HG03196 (cell line): ENCODE measurements at regions not wholly inside any gene's neighbourhood (a gene's known extent, or its start where the extent isn't known, plus 50 kb on each side); places are given as distances from the start of the nearest gene placed in this dataset.

Experiments used
- ATAC-seq: cut with Tn5 transposase; IDR thresholded peaks from one replicate; pipeline ENCODE4 v1.9.1; 2021; ENCODE audit not compliant: unreplicated experiment

DNA sequence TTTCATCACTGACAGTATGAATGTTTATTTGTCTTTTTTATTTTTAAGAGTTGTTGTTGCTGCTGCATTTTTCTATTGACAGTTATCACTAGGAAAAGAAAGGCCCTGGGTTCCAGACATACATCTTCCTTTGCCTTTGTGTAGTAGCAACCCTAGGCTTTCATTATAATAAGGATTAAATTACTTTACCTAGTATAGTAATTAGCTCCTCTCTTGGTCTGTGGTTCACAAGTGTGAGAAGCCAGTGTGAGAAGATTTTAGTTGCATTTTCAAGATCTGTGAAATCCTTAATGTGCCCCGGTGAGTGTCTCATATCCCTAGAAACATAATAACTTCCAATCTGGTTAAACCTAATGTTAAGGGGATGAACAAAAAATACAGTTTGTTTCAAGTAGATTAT is 799.3 kb upstream of the MAP3K7 start:
- ATAC-seq, result no peak

- no peak for ATAC-seq
These were observed 796.3 kb upstream of the MAP3K7 start for GRCh38 chr6:91383207-91383606.

- no peak for ATAC-seq
These were observed 789.8 kb upstream of the MAP3K7 start for GRCh38 chr6:91376686-91377085.

DNA sequence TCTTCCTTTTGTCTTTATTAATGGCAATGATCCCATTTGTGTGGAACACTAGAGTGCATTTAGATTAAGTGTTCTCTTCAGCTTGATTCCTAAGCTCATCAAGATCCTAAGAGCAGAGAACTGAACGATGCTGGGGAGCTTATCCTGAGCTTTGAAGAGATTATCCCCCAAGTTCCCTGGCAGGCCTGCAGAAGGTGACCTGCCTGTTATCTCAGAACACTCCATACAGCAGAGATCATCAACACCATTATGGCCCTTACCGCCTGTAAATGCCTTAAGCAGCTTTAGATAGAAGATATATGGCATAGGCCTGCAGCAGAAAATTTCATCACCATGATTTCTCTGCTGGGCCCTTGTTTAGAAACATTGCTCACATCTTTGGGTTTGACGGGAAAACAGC is 779.9 kb upstream of the MAP3K7 start:
- no peak for ATAC-seq

- ATAC-seq, result no peak
These were observed 772.1 kb upstream of the MAP3K7 start for GRCh38 chr6:91358986-91359385.

DNA sequence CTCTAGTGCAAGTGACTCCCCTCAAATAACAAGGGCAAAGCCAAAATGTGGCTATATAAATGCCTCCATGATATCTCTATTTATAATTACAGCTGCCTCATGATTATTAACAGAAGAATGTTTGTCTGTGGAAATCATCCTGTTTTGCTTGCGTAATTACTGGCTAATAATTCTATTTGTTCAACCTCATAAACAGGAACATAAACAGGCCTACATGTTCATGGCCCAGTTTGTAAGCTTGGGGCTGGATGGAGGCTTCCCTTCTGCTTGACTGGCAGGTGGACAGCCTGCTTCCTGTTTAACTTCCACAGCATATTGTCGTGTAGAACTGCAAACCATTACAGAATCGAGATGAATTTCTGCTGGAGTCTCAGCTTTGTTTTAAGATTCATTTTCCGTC is 766.0 kb upstream of the MAP3K7 start:
- ATAC-seq, result no peak

- no peak for ATAC-seq
These were observed 765.4 kb upstream of the MAP3K7 start for GRCh38 chr6:91352321-91352720.

DNA sequence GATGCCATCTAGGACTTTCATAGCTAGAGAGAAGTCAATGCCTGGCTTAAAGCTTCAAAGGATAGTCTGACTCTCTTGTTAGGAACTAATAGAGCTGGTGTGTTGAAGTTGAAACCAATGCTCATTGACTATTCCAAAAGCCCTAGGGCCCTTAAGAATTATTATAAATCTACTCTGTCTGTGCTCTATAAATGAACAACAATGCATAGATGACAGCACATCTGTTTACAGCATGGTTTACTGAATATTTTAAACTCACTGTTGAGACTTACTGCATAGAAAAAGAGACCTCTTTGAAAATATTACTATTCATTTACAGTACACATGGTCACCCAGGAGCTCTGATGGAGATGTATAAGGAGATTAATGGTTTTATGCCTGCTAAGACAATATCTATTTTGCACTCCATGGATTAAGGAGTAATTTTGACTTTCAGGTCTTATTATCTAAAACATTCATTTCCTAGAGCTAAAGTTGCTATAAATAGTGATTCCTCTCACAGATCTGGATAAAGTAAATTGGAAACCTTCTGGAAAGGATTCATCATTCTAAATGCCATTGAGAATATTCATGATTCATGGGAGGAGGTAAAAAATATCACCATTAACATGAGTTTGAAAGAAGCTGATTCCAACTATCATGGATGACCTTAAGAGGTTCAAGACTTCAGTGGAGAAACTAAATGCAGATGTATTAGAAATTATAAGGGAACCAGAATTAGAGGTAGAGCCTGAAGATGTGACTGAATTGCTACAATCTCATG is 763.5 kb upstream of the MAP3K7 start:
- no peak for ATAC-seq

- no peak for ATAC-seq
These were observed 754.6 kb upstream of the MAP3K7 start for GRCh38 chr6:91341473-91341872.

DNA sequence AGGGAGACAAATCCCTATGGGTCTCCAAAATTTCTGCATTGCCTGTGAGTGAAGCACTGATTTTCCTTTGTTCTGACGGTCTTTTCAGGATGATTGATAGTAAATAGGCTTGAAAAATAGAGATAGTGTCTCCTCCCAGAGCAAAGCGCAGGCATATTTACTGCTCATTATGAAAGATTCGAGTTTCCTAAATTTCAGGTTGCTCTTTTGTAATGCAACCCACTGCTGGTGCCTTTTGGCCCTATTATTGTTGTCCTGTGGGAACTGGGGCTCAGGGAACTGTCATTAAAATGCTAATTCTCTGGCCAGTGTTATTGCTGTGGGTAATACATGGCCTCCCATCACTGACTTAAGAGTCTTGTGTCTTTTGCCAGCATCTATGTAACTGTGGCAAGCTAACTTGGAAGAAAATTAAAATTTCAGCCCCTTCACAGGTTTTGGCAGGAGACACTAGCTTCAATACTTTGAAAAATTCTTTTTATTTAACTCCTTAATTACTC is 754.1 kb upstream of the MAP3K7 start:
- no peak for ATAC-seq

DNA sequence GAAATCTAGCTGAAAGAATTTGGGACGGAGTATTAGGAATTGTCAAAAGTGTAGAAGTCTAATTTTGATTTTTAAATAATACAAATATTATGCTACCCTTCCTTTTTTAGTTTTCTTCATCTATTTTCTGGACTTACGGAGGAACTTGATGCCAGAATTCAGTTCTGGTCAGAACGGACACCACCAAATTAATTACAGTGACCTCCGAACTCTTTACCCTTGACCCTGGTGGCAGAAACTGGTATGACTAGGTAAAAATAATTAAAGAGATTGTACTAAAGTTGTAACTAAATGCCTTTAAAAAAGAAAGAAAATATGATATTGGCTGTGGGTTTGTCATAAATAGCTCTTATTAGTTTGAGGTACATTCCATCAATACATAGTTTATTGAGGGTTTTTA is 751.1 kb upstream of the MAP3K7 start:
- no peak for ATAC-seq

GRCh38 chr6:91330896-91331295 is 744.0 kb upstream of the MAP3K7 start:
- no peak for ATAC-seq

GRCh38 chr6:91328241-91328640 is 741.4 kb upstream of the MAP3K7 start:
- no peak for ATAC-seq

GRCh38 chr6:91324711-91325110 is 737.8 kb upstream of the MAP3K7 start:
- ATAC-seq, result no peak

GRCh38 chr6:91317984-91318383 is 731.1 kb upstream of the MAP3K7 start:
- ATAC-seq, result no peak

DNA sequence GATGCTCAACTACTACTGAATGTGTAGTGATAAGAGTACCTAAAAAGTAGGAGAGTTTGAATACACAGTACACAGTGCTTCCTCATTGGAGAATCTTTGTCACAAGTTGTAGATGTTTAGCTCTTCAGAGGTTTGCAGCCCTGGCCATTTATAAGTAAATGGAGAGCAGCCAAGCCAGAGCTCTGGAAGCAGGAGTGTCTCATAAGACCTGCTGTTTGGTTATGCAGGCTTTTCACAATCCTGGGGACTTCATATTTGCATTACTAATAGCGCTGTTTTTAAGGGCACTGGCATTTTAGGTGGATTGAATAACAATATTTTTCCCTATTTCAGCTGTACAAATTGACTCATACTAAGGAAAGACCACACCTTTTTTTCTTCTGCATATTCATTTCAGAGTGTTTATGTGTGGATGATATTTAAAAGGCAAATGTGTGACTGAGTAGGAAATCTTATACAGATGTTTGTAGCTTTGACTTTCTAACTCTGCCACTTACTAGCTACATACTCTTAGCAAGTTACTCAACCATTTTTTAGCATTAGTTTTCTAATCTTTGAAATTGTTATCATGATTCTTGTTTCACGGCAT is 730.5 kb upstream of the MAP3K7 start:
- no peak for ATAC-seq

DNA sequence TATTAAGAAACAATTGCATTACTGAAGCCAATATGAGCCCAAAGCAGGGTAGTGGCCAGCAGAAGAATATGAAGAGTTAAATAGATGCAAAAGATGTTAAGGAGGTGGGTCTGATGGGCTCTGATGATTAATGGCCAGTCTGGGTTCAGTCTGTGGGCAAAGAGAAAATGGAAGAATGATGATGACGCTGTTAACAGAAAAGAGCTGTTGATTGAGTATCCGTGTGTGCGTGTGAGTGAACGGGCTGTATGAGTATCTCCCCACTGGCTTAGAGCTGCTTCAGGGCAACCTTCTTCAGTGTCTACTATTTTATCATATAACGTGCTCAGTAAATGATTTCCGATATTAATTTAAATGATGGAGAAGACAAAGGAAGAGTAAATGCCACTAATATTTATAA is 723.3 kb upstream of the MAP3K7 start:
- ATAC-seq, result no peak

GRCh38 chr6:91305755-91306154 is 718.9 kb upstream of the MAP3K7 start:
- no peak for ATAC-seq

GRCh38 chr6:91304521-91304920 is 717.6 kb upstream of the MAP3K7 start:
- ATAC-seq, result no peak

GRCh38 chr6:91303326-91303725 is 716.5 kb upstream of the MAP3K7 start:
- no peak for ATAC-seq

DNA sequence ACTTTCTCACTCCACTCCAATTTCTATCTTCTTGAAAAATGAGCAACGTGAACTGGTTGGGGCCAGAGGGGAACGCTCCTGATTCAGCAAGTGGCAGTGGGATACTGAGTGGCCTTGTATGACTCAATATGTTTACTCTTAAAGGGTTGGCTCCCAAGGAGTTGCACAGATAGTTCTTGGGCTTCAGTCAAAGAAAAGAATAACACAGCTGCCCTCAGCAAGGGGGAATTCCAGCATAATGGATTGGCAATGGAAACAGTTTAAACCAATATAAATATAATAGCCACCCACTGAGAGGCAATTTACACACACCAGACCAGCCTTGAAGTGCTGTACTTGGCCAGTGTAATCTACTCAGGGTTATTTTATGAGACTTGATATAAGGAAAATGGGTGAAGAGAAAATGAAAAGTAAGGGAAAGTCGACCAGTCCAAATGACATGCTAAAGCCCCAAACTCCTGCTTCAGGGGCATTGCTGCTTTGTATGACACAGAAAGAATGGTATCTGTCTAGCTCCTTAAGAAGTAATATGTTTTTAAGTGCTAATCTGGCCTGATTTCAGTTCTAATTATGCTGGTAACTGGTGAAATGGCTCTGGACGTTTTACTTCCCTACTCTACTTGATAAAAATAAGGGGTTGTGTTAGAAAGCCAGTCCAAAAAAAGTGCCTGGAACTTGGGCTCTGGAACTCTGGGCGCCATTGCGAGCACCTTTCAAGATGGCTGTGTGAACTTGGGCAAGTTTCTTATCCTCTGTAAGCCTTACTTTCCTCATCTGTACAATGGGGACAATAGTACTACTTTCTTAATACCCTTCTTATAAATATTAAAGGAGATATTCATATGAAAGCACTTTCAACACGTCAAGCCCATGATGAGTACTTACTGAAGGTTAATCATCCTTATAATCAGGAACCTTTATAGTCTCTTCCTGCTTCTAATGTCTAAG is 712.9 kb upstream of the MAP3K7 start:
- ATAC-seq, result no peak
